IPS-15b (cell line): ENCODE measurements at regions not wholly inside any gene's neighbourhood (a gene's known extent, or its start where the extent isn't known, plus 50 kb on each side); places are given as distances from the start of the nearest gene placed in this dataset.
"Not testable (repeated sequence)": the region's sequence is repeated elsewhere in the genome, so short reads cannot be mapped to it uniquely, and the experiment has no call there.

Source experiments
- H3K27me3 ChIP-seq: one replicate; pipeline ENCODE4 v1.6.1; 2013; ENCODE audit warnings: low read length; ENCODE audit not compliant: control insufficient read depth, insufficient read depth
- H3K36me3 ChIP-seq: one replicate; pipeline ENCODE4 v1.6.1; 2013; ENCODE audit warnings: low read length; ENCODE audit not compliant: control insufficient read depth, insufficient read depth
- H3K4me1 ChIP-seq: one replicate; pipeline ENCODE4 v1.6.1; 2013; ENCODE audit warnings: mild to moderate bottlenecking, low read length; ENCODE audit not compliant: control insufficient read depth, insufficient read depth
- H3K4me3 ChIP-seq: one replicate; pipeline ENCODE4 v1.5.1; 2013; ENCODE audit warnings: low read depth, low read length
- H3K9ac ChIP-seq: one replicate; pipeline ENCODE4 v1.6.1; 2013; ENCODE audit warnings: low read depth, mild to moderate bottlenecking, low read length
- H3K9me3 ChIP-seq: one replicate; pipeline ENCODE4 v1.6.1; 2013; ENCODE audit warnings: mild to moderate bottlenecking, low read length; ENCODE audit not compliant: control insufficient read depth, insufficient read depth

DNA sequence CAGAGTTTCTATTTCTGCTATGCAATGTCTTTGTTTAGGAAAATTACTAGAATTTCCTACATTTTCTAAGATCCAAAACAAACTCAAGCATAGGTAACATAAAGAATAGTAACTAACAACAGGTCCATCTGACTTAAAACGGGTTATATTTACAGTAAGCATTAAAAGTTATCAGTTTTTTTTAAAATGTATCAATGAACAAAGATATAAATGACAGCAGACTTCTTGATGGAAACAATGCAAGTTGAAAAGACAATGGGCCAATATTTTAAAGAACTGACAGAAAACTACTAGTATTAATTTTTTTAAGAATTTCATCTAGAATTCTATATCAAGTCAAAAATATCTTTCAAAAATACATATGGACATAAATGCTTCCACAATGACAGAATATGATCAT lies 367.1 kb upstream of the MGAT4C start:
- Histone ChIP-seq H3K36me3 (no peaks in the 10 kb centered on the region), H3K4me1 (no peaks in the 10 kb centered on the region), H3K9me3 (peaks cover 12% of the 10 kb centered on the region), H3K27me3 (no peaks in the 10 kb centered on the region), H3K4me3 (no peak overlapping the region), H3K9ac (no peak overlapping the region)

DNA sequence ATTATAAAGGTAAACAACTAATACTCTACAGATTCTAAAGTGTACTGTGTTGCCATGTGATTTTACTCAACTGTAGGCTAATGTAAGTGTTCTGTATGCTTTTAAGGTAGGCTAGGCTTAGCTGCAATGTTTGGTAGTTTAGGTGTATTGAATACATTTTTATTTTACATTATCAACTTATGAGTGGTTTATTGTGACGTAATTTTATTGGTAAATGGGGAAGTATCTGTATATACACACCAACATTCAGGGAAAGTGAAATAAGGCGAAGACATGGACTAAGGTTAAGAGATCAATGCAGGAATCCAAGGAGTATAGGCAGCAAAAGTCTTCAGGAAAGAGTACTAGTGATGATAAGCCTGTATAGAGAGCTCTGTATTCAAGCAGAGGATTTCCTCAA lies 365.8 kb upstream of the MGAT4C start:
- Histone ChIP-seq H3K36me3 (no peaks in the 10 kb centered on the region), H3K9ac (no peak overlapping the region), H3K4me1 (no peaks in the 10 kb centered on the region), H3K9me3 (peaks cover 10% of the 10 kb centered on the region), H3K27me3 (no peaks in the 10 kb centered on the region), H3K4me3 (no peak overlapping the region)

DNA sequence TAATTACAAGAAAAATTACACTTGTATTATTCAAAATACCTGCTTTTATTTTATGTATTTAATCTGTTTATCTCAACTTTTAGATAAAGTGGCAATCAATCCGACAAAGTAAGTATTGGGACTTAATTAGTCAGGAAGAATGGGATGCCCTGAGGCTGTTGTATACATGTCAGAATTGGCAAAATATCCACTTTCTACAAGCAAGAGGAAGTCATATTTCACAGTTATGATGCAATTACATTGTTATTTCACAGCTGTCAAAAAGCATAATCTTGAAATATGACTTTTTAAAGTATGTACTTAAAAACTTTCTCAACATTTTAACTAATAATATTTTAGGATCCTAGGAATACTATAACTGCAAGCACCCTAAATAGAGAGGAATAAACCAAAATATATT lies 357.1 kb upstream of the MGAT4C start:
- H3K9ac ChIP-seq = no peak overlapping the region
- no peaks in the 10 kb centered on the region for H3K9me3 ChIP-seq
- no peaks in the 10 kb centered on the region for H3K36me3 ChIP-seq
- H3K4me1 ChIP-seq = no peaks in the 10 kb centered on the region
- no peaks in the 10 kb centered on the region for H3K27me3 ChIP-seq
- no peak overlapping the region for H3K4me3 ChIP-seq

DNA sequence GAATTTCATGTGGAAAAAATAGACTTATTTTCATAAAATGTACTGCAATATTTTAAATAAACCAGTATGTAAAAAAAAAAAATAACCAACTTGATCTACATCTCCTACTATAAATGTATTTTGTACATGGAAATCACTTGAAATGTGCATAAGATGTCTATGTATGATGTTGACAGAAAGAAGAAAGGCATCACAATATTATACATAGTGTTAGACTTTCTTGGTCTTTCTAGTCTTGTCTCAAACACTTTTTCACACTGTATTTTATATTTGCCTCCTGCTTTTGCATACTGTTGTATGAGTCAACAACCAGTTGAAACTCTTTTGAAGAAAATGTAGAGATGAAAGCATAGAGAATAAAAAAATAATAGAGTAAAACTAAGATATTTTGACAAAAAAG lies 352.4 kb upstream of the MGAT4C start:
- H3K4me3 ChIP-seq = no peak overlapping the region
- no peaks in the 10 kb centered on the region for H3K27me3 ChIP-seq
- H3K4me1 ChIP-seq = no peaks in the 10 kb centered on the region
- no peaks in the 10 kb centered on the region for H3K36me3 ChIP-seq
- H3K9ac ChIP-seq = no peak overlapping the region
- no peaks in the 10 kb centered on the region for H3K9me3 ChIP-seq

DNA sequence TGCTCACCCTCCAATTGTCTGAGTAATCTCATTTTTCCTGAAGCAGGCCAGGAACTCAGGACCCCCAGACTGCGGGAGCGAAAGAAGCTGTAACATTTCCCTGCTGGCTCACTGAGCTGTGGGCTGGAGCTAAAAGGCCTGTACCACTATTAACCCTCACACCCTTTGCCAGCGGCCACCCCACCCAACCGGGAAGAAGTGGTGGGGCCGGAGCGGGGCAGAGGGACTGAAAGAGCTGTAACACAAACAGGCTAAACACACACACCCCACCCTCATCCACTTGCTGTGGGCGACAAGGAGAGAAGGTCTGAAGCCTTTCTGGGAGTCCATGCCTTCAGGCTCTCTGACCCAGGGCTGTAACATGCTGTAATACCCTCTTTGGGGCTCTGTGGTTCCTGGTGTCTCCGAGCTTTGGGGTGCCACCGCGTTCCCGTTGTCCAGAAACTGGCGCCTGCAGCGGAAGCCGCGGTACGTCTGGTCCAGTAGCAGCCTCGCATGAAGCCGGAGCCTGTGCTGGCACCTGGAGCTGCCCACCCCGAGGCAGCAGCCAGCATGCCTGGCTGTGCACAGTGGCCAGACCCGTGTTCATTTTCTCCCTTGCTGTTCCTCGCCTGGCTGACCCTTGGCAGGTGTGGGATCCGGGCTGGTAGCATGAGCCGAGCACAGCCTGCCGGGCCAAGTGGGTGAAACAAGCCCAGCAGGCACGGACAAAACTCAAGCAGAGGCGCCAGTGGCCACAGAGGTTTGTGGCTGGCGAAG lies 345.5 kb upstream of the MGAT4C start:
- Histone ChIP-seq H3K9me3 (no peaks in the 10 kb centered on the region), H3K36me3 (no peaks in the 10 kb centered on the region), H3K4me3 (no peak overlapping the region), H3K4me1 (no peaks in the 10 kb centered on the region), H3K27me3 (no peaks in the 10 kb centered on the region), H3K9ac (no peak overlapping the region)

DNA sequence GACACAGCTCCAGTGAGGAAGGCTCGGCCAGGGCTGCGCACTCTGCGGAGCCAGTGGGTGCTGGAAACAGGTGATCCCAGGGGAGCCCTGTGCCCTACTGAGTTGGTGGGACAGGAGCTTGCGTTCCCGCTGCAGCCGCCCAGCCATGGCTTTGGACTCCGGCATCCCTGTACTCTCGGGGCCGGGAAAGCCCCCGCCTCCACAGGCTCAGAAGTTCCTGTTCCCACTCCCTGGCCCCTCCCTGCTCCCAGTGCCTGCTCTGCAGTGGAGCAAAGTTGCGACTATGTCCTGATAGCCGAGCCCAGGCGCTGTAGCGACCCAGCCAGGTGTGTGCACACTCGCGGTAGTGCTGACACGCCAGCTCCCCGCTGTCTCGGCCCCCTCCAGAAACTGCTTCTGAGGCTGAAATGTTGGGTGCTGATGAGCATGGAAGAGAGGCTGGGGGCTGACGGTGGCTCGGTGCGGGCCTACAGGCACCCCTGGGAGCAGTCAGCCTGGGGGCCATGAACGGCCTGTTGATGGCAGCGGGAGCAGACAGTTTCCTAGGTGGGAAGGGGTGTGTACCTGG lies 344.6 kb upstream of the MGAT4C start:
- Histone ChIP-seq H3K9ac (no peak overlapping the region), H3K9me3 (no peaks in the 10 kb centered on the region), H3K27me3 (no peaks in the 10 kb centered on the region), H3K4me1 (no peaks in the 10 kb centered on the region), H3K4me3 (no peak overlapping the region), H3K36me3 (no peaks in the 10 kb centered on the region)

DNA sequence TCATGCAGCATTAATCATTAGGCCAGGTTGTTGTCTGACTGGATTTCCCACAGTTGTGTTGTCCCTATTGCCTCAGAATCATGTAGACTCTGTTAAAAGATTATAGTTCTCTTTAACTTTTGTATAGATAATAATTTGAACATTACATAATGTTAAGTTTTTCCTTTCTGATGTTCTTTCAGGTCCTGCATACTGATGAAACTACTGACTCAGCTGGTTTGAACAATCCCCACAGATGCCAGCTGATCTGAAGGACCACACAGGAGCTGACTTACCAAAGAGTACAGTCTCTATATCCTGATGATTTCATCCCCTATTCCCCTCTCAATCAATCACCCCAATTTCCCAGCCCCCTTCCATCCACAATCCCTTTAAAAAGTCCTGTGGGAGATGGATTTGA lies 341.2 kb upstream of the MGAT4C start:
- Histone ChIP-seq H3K9ac (no peak overlapping the region), H3K27me3 (no peaks in the 10 kb centered on the region), H3K9me3 (no peaks in the 10 kb centered on the region), H3K36me3 (no peaks in the 10 kb centered on the region), H3K4me1 (no peaks in the 10 kb centered on the region), H3K4me3 (no peak overlapping the region)

DNA sequence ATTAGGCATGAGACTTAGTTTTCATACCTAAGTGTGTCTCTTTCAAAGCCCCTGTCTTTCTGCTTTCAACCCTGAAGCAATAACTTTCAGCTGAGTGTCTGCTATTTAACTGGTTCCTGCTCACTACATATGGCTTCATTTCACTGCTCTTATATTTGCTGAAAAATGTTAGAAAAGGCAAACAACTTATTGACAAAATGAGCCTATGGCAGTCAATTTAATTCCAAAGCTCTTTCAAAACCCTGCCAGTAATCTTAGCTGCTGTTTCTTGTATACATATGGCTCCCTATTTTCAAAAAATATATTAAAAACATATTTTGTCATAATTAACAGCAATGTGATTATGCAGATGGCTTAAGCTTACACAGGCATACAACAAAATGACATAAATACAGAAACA lies 334.1 kb upstream of the MGAT4C start:
- Histone ChIP-seq H3K27me3 (no peaks in the 10 kb centered on the region), H3K9ac (no peak overlapping the region), H3K4me3 (no peak overlapping the region), H3K9me3 (no peaks in the 10 kb centered on the region), H3K36me3 (no peaks in the 10 kb centered on the region), H3K4me1 (no peaks in the 10 kb centered on the region)

DNA sequence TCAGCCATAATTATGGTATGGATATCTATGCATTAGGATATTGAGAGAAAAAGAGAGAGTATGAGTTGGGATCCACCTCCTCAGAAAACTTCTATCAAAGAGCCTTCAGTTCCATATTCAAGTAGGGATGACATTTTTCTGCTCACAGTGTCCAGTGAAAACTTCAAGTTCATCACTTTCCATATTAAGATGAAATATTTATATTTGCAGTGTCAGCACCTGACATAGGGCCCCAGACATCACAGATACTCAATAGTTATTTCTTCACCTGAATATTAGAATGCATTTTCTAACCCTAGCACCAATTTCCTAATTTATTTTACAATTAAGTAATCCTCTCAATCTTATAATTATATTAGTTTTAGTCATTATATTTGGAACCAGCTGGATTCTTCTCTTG lies 318.0 kb upstream of the MGAT4C start:
- Histone ChIP-seq H3K9me3 (no peaks in the 10 kb centered on the region), H3K4me1 (no peaks in the 10 kb centered on the region), H3K27me3 (no peaks in the 10 kb centered on the region), H3K4me3 (no peak overlapping the region), H3K36me3 (no peaks in the 10 kb centered on the region), H3K9ac (no peak overlapping the region)

DNA sequence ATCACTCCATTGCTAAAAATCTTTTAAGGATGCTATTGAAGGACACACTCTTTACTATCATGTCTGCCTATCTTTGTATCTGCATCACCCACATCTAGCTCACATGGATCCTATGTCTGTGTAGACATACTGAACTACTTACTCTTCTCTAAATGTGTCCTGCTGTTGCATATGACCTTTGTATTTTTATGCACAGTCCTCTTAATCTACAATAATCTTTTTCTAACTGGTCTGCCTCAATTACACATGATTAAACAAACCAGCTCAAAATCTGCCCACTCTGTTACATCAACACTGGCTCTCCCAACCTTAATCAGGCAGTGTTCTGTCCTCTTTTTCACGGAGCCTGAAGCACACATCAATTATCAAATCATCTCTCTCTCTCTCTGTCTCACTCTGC lies 316.3 kb upstream of the MGAT4C start:
- H3K36me3 ChIP-seq = no peaks in the 10 kb centered on the region
- no peaks in the 10 kb centered on the region for H3K4me1 ChIP-seq
- no peaks in the 10 kb centered on the region for H3K9me3 ChIP-seq
- H3K9ac ChIP-seq = no peak overlapping the region
- H3K27me3 ChIP-seq = no peaks in the 10 kb centered on the region
- no peak overlapping the region for H3K4me3 ChIP-seq

DNA sequence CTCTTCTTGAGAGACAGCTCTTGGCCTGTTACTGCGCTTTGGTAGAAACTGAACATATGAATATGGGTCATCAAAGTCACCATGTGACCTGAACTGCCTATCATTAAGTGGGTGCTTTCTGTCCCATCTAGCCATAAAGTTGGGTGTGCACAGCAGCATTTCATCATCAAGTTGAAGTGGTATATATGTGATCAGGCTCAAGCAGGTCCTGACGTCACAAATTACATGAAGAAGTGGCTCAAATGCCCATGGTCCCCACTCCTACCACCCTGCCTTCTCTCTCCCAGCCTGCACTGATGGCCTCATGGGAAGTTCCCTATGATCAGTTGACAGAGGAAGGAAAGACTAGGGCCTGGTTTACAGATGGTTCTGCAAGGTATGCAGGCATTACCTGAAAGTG lies 308.8 kb upstream of the MGAT4C start:
- H3K36me3 ChIP-seq = no peaks in the 10 kb centered on the region
- H3K27me3 ChIP-seq = no peaks in the 10 kb centered on the region
- H3K4me3 ChIP-seq = no peak overlapping the region
- H3K9ac ChIP-seq = no peak overlapping the region
- H3K9me3 ChIP-seq = no peaks in the 10 kb centered on the region
- no peaks in the 10 kb centered on the region for H3K4me1 ChIP-seq

DNA sequence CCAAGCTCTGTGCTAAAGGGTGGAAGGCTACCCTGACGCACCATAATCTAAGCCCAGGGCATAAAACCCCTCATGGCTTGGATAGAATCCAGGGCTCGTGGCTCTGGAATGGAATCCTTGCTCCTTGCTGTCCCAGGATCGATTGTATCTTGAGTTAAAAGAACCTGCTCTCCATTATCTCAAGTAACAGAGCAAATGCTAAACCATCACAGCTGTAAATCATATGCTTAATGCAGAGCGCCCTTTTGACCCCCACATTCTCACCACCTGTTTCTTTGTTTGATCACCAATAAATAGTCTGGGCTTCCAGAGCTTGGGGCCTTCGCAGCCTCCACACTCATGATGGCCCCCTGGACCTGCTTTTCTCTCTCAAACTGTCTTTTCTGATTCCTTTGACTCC lies 299.3 kb upstream of the MGAT4C start:
- not testable (repeated sequence) for H3K4me3 ChIP-seq, H3K27me3 ChIP-seq, H3K4me1 ChIP-seq, H3K9me3 ChIP-seq, H3K9ac ChIP-seq, H3K36me3 ChIP-seq
